ENCODE measurements at regions not wholly inside any gene's neighbourhood (a gene's known extent, or its start where the extent isn't known, plus 50 kb on each side); places are given as distances from the start of the nearest gene placed in this dataset.

DNA sequence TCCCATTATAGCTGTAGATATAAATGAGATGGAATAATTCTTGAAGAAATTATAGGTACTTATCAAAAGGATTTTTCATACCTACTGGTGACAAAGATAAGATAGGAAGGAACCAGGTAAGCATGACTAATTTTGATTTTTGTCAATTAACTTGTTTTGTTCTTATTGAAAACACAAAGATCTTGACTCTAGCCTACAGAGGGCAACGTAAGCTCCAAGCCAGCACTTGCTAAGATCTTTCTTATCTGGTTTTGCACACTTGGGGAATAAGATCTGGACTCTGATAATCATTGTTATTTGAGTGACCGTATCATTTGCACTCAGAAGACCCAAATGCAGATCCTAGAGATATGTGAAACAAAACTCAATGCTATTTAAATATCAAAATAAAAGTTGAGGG lies 223.4 kb downstream of the VEGFC start:
- no peak for DNase-seq (ENCODE audit: low read depth, low spot score)
- ChIA-PET CTCF (interaction anchor here (0.6 to 1.9 kb wide), 2 partner anchors 10 to 63 kb away, joined by 3 to 4 read pairs; no protein-coding TSS in a partner anchor), POLR2A (no interaction called here)
- TF ChIP-seq, protein P1, sequence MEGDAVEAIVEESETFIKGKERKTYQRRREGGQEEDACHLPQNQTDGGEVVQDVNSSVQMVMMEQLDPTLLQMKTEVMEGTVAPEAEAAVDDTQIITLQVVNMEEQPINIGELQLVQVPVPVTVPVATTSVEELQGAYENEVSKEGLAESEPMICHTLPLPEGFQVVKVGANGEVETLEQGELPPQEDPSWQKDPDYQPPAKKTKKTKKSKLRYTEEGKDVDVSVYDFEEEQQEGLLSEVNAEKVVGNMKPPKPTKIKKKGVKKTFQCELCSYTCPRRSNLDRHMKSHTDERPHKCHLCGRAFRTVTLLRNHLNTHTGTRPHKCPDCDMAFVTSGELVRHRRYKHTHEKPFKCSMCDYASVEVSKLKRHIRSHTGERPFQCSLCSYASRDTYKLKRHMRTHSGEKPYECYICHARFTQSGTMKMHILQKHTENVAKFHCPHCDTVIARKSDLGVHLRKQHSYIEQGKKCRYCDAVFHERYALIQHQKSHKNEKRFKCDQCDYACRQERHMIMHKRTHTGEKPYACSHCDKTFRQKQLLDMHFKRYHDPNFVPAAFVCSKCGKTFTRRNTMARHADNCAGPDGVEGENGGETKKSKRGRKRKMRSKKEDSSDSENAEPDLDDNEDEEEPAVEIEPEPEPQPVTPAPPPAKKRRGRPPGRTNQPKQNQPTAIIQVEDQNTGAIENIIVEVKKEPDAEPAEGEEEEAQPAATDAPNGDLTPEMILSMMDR (IDR thresholded peaks at IDR 0.05; ENCODE audit: insufficient read depth, low read length, missing control alignments), result no peak
- H3K4me3 ChIP-seq (ENCODE audit: low read depth, low read length), result no peak overlapping the region

DNA sequence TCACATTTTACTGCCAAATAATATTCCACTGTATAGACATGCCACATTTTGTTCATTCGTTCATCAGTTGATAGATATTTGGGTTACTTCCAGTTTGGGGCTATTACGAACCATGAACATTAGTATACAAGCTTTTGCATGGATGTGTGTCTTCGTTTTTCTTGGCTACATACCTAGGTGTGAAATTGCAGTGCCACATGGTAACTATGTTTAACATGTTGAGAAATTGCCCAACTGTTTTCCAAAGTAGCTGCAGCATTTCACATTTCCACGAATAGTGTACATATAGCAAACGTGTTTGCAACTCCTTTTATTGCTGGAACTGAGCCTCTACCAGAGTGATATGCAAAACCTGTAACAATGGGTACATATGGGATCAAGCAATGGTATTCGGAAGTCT lies 221.5 kb downstream of the VEGFC start:
- no peak for DNase-seq (ENCODE audit: low read depth, low spot score)
- TF ChIP-seq, protein P1 (IDR thresholded peaks at IDR 0.05; ENCODE audit: insufficient read depth, low read length, missing control alignments), result no peak
- ChIA-PET CTCF (no interaction called here), POLR2A (no interaction called here)
- no peak overlapping the region for H3K4me3 ChIP-seq (ENCODE audit: low read depth, low read length)

DNA sequence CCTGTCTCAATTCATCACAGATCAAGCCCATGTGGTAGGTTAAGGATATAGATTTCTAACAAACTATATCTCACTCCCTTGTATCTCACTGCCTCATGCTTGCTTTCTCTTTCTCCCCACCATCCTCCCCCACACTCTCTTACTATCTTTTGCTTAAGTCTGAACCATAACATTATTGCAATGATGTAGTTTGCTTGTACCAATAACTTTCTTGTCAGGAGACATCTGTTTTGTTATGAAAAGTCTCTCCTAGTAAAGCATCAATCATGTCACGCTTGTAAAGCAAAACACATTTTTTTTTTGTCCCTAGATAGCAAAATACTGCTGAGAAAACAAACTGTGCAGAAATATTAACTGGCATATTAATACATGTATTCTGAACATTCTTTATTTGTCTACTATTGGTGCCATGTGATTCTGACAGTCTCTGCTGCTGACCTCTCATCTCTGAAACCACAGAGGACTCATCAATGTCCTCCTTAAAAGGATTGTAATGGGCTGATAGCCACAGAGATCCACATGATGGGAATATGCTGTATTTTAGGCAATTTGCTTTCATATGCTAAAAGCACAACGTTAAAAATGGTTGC lies 217.5 kb downstream of the VEGFC start:
- H3K4me3 ChIP-seq (ENCODE audit: low read depth, low read length), result no peak overlapping the region
- ChIA-PET POLR2A (no interaction called here), CTCF (no interaction called here)
- TF ChIP-seq, protein P1 (IDR thresholded peaks at IDR 0.05; ENCODE audit: insufficient read depth, low read length, missing control alignments), result no peak
- no peak for DNase-seq (ENCODE audit: low read depth, low spot score)

DNA sequence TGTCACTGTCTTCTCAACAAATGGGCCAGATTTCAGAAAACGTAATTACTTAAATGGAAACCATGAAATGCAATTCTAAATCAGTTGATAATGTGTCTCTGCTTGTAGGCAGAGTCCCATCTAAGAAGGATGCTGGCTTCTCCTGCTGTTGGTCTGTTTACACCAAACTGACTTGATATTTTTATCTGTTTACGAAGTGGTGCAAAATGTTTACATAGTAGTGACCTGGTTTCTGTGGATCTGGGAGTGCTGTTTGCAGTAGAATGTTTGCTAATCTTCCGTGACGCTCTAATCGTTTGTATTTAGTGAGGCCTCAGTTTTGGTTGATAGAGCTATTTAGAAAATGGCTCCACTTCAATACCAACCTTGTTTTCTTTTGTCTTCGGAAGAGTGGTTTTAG lies 213.5 kb downstream of the VEGFC start:
- CTCF ChIA-PET, result no interaction called here

DNA sequence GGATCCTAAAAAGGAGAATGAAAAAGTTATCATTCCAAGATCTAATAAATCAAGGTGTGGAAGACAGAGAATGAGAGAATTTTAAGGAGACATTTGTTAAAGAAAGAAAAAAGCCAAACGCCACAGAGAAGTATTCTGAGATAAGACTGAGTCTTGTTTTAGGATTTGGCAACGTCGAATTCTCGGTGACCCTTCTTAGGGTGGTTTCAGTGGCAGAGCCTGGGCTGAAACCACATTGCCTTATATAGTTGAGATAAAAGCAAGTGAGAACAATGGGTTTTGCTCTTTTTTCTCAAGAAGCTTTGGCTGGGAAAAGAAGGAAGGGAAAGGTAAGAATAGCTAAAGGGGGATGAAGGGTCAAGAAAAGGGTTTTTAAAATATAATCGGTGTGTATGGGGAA lies 209.4 kb downstream of the VEGFC start:
- TF ChIP-seq, protein P1 (IDR thresholded peaks at IDR 0.05; ENCODE audit: insufficient read depth, low read length, missing control alignments), result no peak
- H3K4me3 ChIP-seq (ENCODE audit: low read depth, low read length), result no peak overlapping the region
- DNase-seq (ENCODE audit: low read depth, low spot score), result no peak
- CTCF ChIA-PET, result no interaction called here
- POLR2A ChIA-PET, result no interaction called here

More for the DNA sequence above, 213.5 kb downstream of the VEGFC start:
- no peak for DNase-seq (ENCODE audit: low read depth, low spot score)
- H3K4me3 ChIP-seq (ENCODE audit: low read depth, low read length), result no peak overlapping the region
- TF ChIP-seq, protein P1 (IDR thresholded peaks at IDR 0.05; ENCODE audit: insufficient read depth, low read length, missing control alignments), result no peak
- POLR2A ChIA-PET, result no interaction called here

DNA sequence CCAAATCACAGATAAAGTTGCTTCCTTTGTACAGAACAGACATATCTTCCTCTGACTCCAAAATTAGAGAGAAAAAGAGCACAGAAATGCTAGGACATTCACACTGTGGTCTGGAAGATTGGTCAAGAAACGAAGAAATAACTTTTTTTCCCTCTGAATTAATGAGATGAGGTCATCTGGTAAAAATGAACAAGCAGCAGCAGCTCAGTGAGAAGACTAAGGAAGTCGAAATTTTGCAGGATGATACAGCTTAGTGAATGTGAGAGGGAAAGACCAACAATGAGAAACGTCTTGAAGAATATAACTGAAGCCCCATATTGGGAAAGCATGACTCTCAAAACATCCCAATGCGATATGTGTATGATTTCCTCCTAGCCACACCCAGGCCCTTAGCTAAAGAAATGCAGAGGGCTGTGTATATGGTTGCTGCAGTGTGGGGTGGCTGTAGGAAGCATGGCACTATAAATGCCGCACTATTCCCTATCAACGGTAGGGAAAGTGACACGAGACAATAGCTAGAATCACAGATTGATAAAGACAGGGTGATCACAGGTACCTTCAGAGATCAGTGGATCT lies 208.6 kb downstream of the VEGFC start:
- TF ChIP-seq, protein P1 (IDR thresholded peaks at IDR 0.05; ENCODE audit: insufficient read depth, low read length, missing control alignments), result no peak
- ChIA-PET CTCF (interaction anchor here (0.9 kb wide), 1 partner anchor 464 kb away, joined by 4 read pairs; no protein-coding TSS in a partner anchor), POLR2A (no interaction called here)
- DNase-seq (ENCODE audit: low read depth, low spot score), result peak; percentile 14
- no peak overlapping the region for H3K4me3 ChIP-seq (ENCODE audit: low read depth, low read length)
